DOHH2 (cell line): ENCODE measurements at regions not wholly inside any gene's neighbourhood (a gene's known extent, or its start where the extent isn't known, plus 50 kb on each side); places are given as distances from the start of the nearest gene placed in this dataset.

Source experiments
- H3F3A ChIP-seq: fragments of 200-600 bp; sonication (generic), shearing (Covaris generic); 2 replicates; pipeline ENCODE4 v1.6.0; 2016; ENCODE audit warnings: antibody characterized with exemption, mild to moderate bottlenecking; ENCODE audit not compliant: control insufficient read depth, insufficient read depth
- H3K27ac ChIP-seq: fragments of 200-600 bp; sonication (generic); 2 replicates; pipeline ENCODE4 v1.5.1; 2014; ENCODE audit warnings: low read depth, mild to moderate bottlenecking, low read length, moderate library complexity
- H3K27me3 ChIP-seq: fragments of 200-600 bp; sonication (generic); 2 replicates; pipeline ENCODE4 v1.6.1; 2014; ENCODE audit warnings: mild to moderate bottlenecking, low read length, mixed read lengths; ENCODE audit not compliant: control insufficient read depth
- H3K36me3 ChIP-seq: fragments of 200-600 bp; sonication (generic); 2 replicates; pipeline ENCODE4 v1.6.1; 2014; ENCODE audit warnings: mild to moderate bottlenecking, low read length, moderate library complexity, mixed read lengths; ENCODE audit not compliant: control insufficient read depth
- H3K4me1 ChIP-seq: fragments of 200-600 bp; sonication (generic); 2 replicates; pipeline ENCODE4 v1.6.1; 2014; ENCODE audit warnings: mild to moderate bottlenecking, low read length, mixed read lengths; ENCODE audit not compliant: control insufficient read depth
- H3K4me2 ChIP-seq: fragments of 200-600 bp; sonication (generic); 2 replicates; pipeline ENCODE4 v1.6.0; 2014; ENCODE audit warnings: mild to moderate bottlenecking, low read length, moderate library complexity
- H3K4me3 ChIP-seq: fragments of 200-600 bp; sonication (generic); 2 replicates; pipeline ENCODE4 v1.5.1; 2014; ENCODE audit warnings: mild to moderate bottlenecking, low read length, mixed read lengths
- H3K79me2 ChIP-seq: fragments of 200-600 bp; sonication (generic); 2 replicates; pipeline ENCODE4 v1.6.1; 2014; ENCODE audit warnings: mild to moderate bottlenecking, low read length, mixed read lengths; ENCODE audit not compliant: control insufficient read depth
- H3K9me2 ChIP-seq: fragments of 200-600 bp; sonication (generic); replicated peaks from 2 replicates; pipeline ENCODE4 v1.6.1; 2014; ENCODE audit warnings: mild to moderate bottlenecking, low read length, mixed read lengths; ENCODE audit not compliant: control insufficient read depth
- H3K9me3 ChIP-seq: fragments of 200-600 bp; sonication (generic); 2 replicates; pipeline ENCODE4 v1.6.1; 2014; ENCODE audit warnings: antibody characterized with exemption, low read length, mixed read lengths; ENCODE audit not compliant: control insufficient read depth, insufficient read depth
- H4K20me1 ChIP-seq: fragments of 200-600 bp; sonication (generic); 2 replicates; pipeline ENCODE4 v1.6.0; 2014; ENCODE audit warnings: low read depth, mild to moderate bottlenecking, antibody characterized with exemption, low read length, moderate library complexity; ENCODE audit not compliant: control insufficient read depth, insufficient read depth
- CTCF ChIP-seq: fragments of 200-600 bp; sonication (generic); IDR thresholded peaks from one replicate; pipeline ENCODE4 v1.5.1; 2014; ENCODE audit warnings: antibody characterized with exemption, mild to moderate bottlenecking, low read depth, low read length; ENCODE audit not compliant: poor library complexity, severe bottlenecking
- EZH2phosphoT487 ChIP-seq: fragments of 200-600 bp; sonication (generic); IDR thresholded peaks from 2 replicates; pipeline ENCODE4 v1.6.1; 2017; ENCODE audit warnings: borderline replicate concordance, mild to moderate bottlenecking, antibody characterized with exemption, low read length, moderate library complexity, mixed read lengths

- no peak overlapping the region for H3K27ac ChIP-seq
- no peak overlapping the region for H3K4me3 ChIP-seq
- H3K36me3 ChIP-seq: no peaks in the 10 kb centered on the region
- TF ChIP-seq EZH2phosphoT487: no peak
- TF ChIP-seq CTCF: no peak
- H3K27me3 ChIP-seq: no peaks in the 10 kb centered on the region; the same call in 1 of the 2 replicates
- no peaks in the 10 kb centered on the region for H3K9me3 ChIP-seq
- H3K9me2 ChIP-seq: no peaks in the 10 kb centered on the region
- H3K79me2 ChIP-seq: no peaks in the 10 kb centered on the region
- H3K4me2 ChIP-seq: no peak overlapping the region
- H3K4me1 ChIP-seq: peaks cover 4% of the 10 kb centered on the region; the same call in 1 of the 2 replicates
- no peaks in the 10 kb centered on the region for H3F3A ChIP-seq
- H4K20me1 ChIP-seq: no peaks in the 10 kb centered on the region
These were observed 413.4 kb downstream of the MN1 start for GRCh38 chr22:27388090-27388600.

- H3K4me1 ChIP-seq: peaks cover 4% of the 10 kb centered on the region; the same call in 1 of the 2 replicates
- TF ChIP-seq EZH2phosphoT487 (no peak), CTCF (no peak)
- H3K79me2 ChIP-seq: no peaks in the 10 kb centered on the region
- no peak overlapping the region for H3K27ac ChIP-seq
- no peaks in the 10 kb centered on the region for H3K9me2 ChIP-seq
- no peaks in the 10 kb centered on the region for H3K9me3 ChIP-seq
- no peaks in the 10 kb centered on the region; the same call in 1 of the 2 replicates for H3K27me3 ChIP-seq
- H3K36me3 ChIP-seq: no peaks in the 10 kb centered on the region
- no peak overlapping the region for H3K4me3 ChIP-seq
- H4K20me1 ChIP-seq: no peaks in the 10 kb centered on the region
- no peaks in the 10 kb centered on the region for H3F3A ChIP-seq
- no peak overlapping the region for H3K4me2 ChIP-seq
These were observed 411.9 kb downstream of the MN1 start for GRCh38 chr22:27389727-27390075.

- no peaks in the 10 kb centered on the region for H3K79me2 ChIP-seq
- H3K36me3 ChIP-seq: no peaks in the 10 kb centered on the region
- H3F3A ChIP-seq: no peaks in the 10 kb centered on the region
- no peaks in the 10 kb centered on the region for H3K9me3 ChIP-seq
- TF ChIP-seq EZH2phosphoT487 (no peak), CTCF (no peak)
- H3K4me1 ChIP-seq: peaks cover 4% of the 10 kb centered on the region; the same call in 1 of the 2 replicates
- H4K20me1 ChIP-seq: no peaks in the 10 kb centered on the region
- no peak overlapping the region for H3K27ac ChIP-seq
- no peaks in the 10 kb centered on the region; the same call in 1 of the 2 replicates for H3K27me3 ChIP-seq
- no peak overlapping the region for H3K4me3 ChIP-seq
- H3K9me2 ChIP-seq: no peaks in the 10 kb centered on the region
- no peak overlapping the region for H3K4me2 ChIP-seq
These were observed 410.3 kb downstream of the MN1 start for GRCh38 chr22:27391092-27391770.
